Gastroesophageal sphincter (tissue), 4 donors: ENCODE measurements at regions not wholly inside any gene's neighbourhood (a gene's known extent, or its start where the extent isn't known, plus 50 kb on each side); places are given as distances from the start of the nearest gene placed in this dataset.

Source experiments
- ATAC-seq: fragments of 150-250 bp; one replicate; pipeline ENCODE4 v1.9.1; 2016; ENCODE audit warnings: mild to moderate bottlenecking, moderate library complexity
- H3K27ac ChIP-seq, 4 donors: fragments of 200-600 bp; sonication (generic) in 3 of 4; 1 replicate in 3 of 4; 2 replicates in 1 of 4; pipeline ENCODE4 v1.5.1; 2016 to 2019
- H3K27me3 ChIP-seq: fragments of 200-600 bp; sonication (generic); one replicate; pipeline ENCODE4 v1.5.1; 2019
- H3K36me3 ChIP-seq, 2 donors: fragments of 200-600 bp; sonication (generic); one replicate each; pipeline ENCODE4 v1.5.1; 2019; ENCODE audit warnings: control low read depth in 1 of 2
- H3K4me1 ChIP-seq, 3 donors: fragments of 200-600 bp; sonication (generic); 1 replicate in 2 of 3; 2 replicates in 1 of 3; pipeline ENCODE4 v1.5.1; 2016 to 2019; ENCODE audit warnings: control low read depth in 2 of 3
- H3K4me3 ChIP-seq, 2 donors: fragments of 200-600 bp; sonication (generic); one replicate each; pipeline ENCODE4 v1.5.1; 2019; ENCODE audit warnings: mild to moderate bottlenecking in 1 of 2, moderate library complexity in 1 of 2
- H3K9me3 ChIP-seq, 3 donors: fragments of 200-600 bp; sonication (generic); one replicate each; pipeline ENCODE4 v1.5.1; 2017 to 2019; ENCODE audit warnings: control low read depth in 2 of 3
- EP300 ChIP-seq: sonication (generic); formaldehyde crosslinking; IDR thresholded peaks from one replicate; pipeline ENCODE4 v1.6.1; 2017; ENCODE audit warnings: antibody characterized with exemption, mild to moderate bottlenecking
- POLR2A ChIP-seq, 2 donors: fragments of 450-650 bp; IDR thresholded peaks; one replicate each; pipeline ENCODE4 v1.6.1; 2017; ENCODE audit warnings: antibody characterized with exemption in 2 of 2, mild to moderate bottlenecking in 2 of 2, moderate library complexity in 1 of 2
- POLR2AphosphoS5 ChIP-seq: sonication (generic); formaldehyde crosslinking; IDR thresholded peaks from one replicate; pipeline ENCODE4 v1.6.1; 2017; ENCODE audit warnings: antibody characterized with exemption
- WGBS, 2 donors: methylation state at CpG; one replicate each; pipeline ENCODE4 v1.1.5; 2018; ENCODE audit warnings: low coverage in 1 of 2; 5-methylcytosine and 5-hydroxymethylcytosine counted together
- TF ChIP-seq, protein P1 (sequence below), 4 experiments: fragments of 200-600 bp in 2 of 4; fragments of 450-650 bp in 2 of 4; sonication (generic) in 1 of 4; IDR thresholded peaks; one replicate each; pipeline ENCODE4 v1.5.1; 2017 to 2019; ENCODE audit warnings: antibody characterized with exemption in 4 of 4, mild to moderate bottlenecking in 2 of 4, moderate library complexity in 2 of 4

DNA sequence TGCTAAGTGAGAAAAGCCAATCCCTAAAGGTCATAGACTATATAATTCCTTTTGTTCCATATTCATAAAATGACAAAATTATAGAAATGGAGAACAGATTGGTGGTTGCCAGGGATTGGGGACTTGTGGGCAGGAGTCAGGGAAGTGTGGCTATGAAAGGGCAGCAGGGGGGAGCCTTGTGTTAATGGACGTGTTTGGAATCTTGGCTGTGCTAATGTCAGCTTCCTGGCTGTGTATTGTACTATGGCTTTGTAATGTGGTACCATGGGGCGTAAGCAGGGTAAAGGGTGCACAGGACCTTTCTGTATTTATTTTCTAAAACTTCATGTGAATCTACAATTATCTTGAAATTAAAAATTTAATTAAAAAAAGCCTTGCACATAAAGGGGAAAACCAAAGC lies 248.5 kb downstream of the UQCRFS1 start:
- TF ChIP-seq EP300, result no peak
- no peak for TF ChIP-seq POLR2A (IDR thresholded peaks at IDR 0.05)
- TF ChIP-seq, protein P1, sequence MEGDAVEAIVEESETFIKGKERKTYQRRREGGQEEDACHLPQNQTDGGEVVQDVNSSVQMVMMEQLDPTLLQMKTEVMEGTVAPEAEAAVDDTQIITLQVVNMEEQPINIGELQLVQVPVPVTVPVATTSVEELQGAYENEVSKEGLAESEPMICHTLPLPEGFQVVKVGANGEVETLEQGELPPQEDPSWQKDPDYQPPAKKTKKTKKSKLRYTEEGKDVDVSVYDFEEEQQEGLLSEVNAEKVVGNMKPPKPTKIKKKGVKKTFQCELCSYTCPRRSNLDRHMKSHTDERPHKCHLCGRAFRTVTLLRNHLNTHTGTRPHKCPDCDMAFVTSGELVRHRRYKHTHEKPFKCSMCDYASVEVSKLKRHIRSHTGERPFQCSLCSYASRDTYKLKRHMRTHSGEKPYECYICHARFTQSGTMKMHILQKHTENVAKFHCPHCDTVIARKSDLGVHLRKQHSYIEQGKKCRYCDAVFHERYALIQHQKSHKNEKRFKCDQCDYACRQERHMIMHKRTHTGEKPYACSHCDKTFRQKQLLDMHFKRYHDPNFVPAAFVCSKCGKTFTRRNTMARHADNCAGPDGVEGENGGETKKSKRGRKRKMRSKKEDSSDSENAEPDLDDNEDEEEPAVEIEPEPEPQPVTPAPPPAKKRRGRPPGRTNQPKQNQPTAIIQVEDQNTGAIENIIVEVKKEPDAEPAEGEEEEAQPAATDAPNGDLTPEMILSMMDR (IDR thresholded peaks at IDR 0.05), result no peak
- no peak for TF ChIP-seq POLR2AphosphoS5
- no peaks in the 10 kb centered on the region for H3K36me3 ChIP-seq

GRCh38 chr19:28963486-28964250 lies 249.3 kb downstream of the UQCRFS1 start:
- Histone ChIP-seq H3K27me3 (peaks cover 4% of the 10 kb centered on the region), H3K36me3 (no peaks in the 10 kb centered on the region), H3K4me3 (no peak overlapping the region), H3K4me1 (no peaks in the 10 kb centered on the region), H3K9me3 (no peaks in the 10 kb centered on the region), H3K27ac (no peak overlapping the region)
- no peak for ATAC-seq
- TF ChIP-seq POLR2A (IDR thresholded peaks at IDR 0.05) (no peak), POLR2AphosphoS5 (no peak), EP300 (no peak)
- TF ChIP-seq, protein P1 (IDR thresholded peaks at IDR 0.05), result no peak
- 67 to 71% methylated on average over 4 to 6 of the region's 7 CpGs for WGBS, 2 donors

More for the DNA sequence above, 248.5 kb downstream of the UQCRFS1 start:
- no peak for ATAC-seq
- WGBS, 2 donors, result 64 to 81% methylated on average over 2 of the region's 2 CpGs
- no peaks in the 10 kb centered on the region for H3K4me1 ChIP-seq
- no peak overlapping the region for H3K4me3 ChIP-seq
- H3K27ac ChIP-seq, result no peak overlapping the region
- H3K27me3 ChIP-seq, result peaks cover 4% of the 10 kb centered on the region
- H3K9me3 ChIP-seq, result no peaks in the 10 kb centered on the region

DNA sequence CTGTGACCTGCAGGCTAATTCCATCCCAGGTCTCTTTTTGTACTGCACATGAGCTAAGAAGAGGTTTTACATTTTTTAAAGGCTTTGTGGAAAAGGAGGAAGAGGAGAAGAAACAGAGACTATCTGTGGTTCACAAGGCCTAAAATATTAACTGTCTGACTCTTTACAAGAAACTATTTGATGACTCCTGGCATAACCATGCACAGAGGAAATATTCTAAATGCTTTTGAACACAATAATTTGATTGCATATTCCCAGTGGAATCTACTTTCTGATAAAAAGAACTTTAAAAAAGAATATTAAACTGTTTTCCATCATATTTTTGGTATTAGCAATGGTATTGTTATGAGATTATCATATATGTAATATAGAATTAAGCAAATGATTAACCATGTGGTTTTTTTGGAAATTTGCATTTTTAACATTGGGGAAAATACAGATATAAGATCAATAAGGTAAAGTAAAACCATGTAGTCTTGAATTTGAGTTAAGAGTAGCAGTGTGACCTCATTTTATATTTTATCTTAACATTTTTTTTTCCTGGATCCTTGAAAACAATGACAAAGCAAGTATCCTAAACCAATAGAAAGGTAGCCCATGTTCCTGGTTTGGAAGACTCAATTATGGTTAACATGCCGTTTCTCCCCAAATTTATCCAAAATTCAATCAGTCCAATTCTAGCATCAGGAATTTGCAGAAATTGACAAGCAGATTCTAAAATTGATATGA lies 251.0 kb downstream of the UQCRFS1 start:
- Histone ChIP-seq H3K36me3 (no peaks in the 10 kb centered on the region), H3K4me3 (no peak overlapping the region), H3K9me3 (peaks cover 0 to 8% (median 0%) of the 10 kb centered on the region in 3 donors), H3K4me1 (no peaks in the 10 kb centered on the region), H3K27ac (no peak overlapping the region), H3K27me3 (no peaks in the 10 kb centered on the region)
- TF ChIP-seq POLR2A (IDR thresholded peaks at IDR 0.05), result no peak
- TF ChIP-seq EP300, result no peak
- TF ChIP-seq, protein P1 (IDR thresholded peaks at IDR 0.05), result no peak
- no peak for TF ChIP-seq POLR2AphosphoS5
- ATAC-seq, result no peak
- 89 to 100% methylated on average over 1 of the region's 1 CpG for WGBS, 2 donors

GRCh38 chr19:28960986-28961705 lies 251.8 kb downstream of the UQCRFS1 start:
- no peak overlapping the region for H3K27ac ChIP-seq
- no peak for ATAC-seq
- no peaks in the 10 kb centered on the region for H3K4me1 ChIP-seq
- H3K9me3 ChIP-seq, result peaks cover 0 to 8% (median 0%) of the 10 kb centered on the region in 3 donors
- WGBS, 2 donors, result 64 to 71% methylated on average over 2 to 4 of the region's 4 CpGs
- H3K4me3 ChIP-seq, result no peak overlapping the region
- H3K36me3 ChIP-seq, result no peaks in the 10 kb centered on the region
- TF ChIP-seq, protein P1 (IDR thresholded peaks at IDR 0.05), result no peak
- TF ChIP-seq POLR2AphosphoS5, result no peak
- no peak for TF ChIP-seq EP300
- no peak for TF ChIP-seq POLR2A (IDR thresholded peaks at IDR 0.05)
- no peaks in the 10 kb centered on the region for H3K27me3 ChIP-seq
